ENCODE measurements at regions not wholly inside any gene's neighbourhood (a gene's known extent, or its start where the extent isn't known, plus 50 kb on each side); places are given as distances from the start of the nearest gene placed in this dataset.

- CTCF ChIA-PET: no interaction called here
These were observed 293.9 kb upstream of the AMIGO2 start for GRCh38 chr12:47373554-47374150.

DNA sequence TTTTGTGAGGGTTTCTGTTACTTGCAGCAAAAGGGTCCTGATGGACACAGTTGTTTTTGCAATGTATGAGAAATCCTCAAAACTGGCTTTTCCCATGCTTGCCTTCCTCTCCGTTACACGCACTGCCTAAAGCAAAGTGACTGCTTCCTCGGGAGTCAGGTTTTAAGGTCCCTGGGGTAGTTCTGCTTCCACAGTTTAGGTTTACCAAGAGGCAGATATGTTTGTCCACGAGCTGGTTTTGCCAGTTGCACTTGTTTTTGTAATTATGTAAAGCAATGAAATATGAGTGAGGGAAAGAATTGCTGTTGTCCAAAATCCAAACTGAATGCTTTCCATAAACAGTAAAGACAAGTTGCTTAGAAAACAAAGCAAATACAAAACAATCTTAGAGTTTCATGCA is 290.7 kb upstream of the AMIGO2 start:
- TF ChIP-seq EZH2 (IDR thresholded peaks at IDR 0.05; ENCODE audit: borderline replicate concordance, low read depth, low read length, poor library complexity, severe bottlenecking): no peak
- no peak for TF ChIP-seq CTCF (conservative IDR thresholded peaks at IDR 0.05; ENCODE audit: low read depth, low read length)
- Histone ChIP-seq H3K4me1 (ENCODE audit: insufficient read depth, low read length, poor library complexity, severe bottlenecking) (no peaks in the 10 kb centered on the region), H3K4me3 (ENCODE audit: low read depth, low read length, poor library complexity, severe bottlenecking) (no peak overlapping the region), H3K36me3 (ENCODE audit: insufficient read depth, low read length, poor library complexity, severe bottlenecking) (no peaks in the 10 kb centered on the region), H3K27me3 (replicated peaks; ENCODE audit: insufficient read depth, low read depth, low read length, poor library complexity) (no peaks in the 10 kb centered on the region), H3K27ac (ENCODE audit: low read depth, low read length, poor library complexity, severe bottlenecking) (no peak overlapping the region), H3K9me3 (ENCODE audit: low read depth, low read length, poor library complexity, severe bottlenecking) (no peaks in the 10 kb centered on the region)
- CTCF ChIA-PET: no interaction called here
- POLR2A ChIA-PET (ENCODE audit: low non-redundant PET): no interaction called here
- intact Hi-C loops (cut with micrococcal nuclease; ENCODE audit: unreplicated experiment): no loop called here
- DNase-seq (ENCODE audit: low spot score): no peak
- no TSS peak for BruUV-seq (replicated peaks)

More at GRCh38 chr12:47373554-47374150, 293.9 kb upstream of the AMIGO2 start:
- no TSS peak for BruUV-seq (replicated peaks)
- Histone ChIP-seq H3K9me3 (ENCODE audit: low read depth, low read length, poor library complexity, severe bottlenecking) (no peaks in the 10 kb centered on the region), H3K36me3 (ENCODE audit: insufficient read depth, low read length, poor library complexity, severe bottlenecking) (no peaks in the 10 kb centered on the region), H3K27me3 (replicated peaks; ENCODE audit: insufficient read depth, low read depth, low read length, poor library complexity) (no peaks in the 10 kb centered on the region), H3K27ac (ENCODE audit: low read depth, low read length, poor library complexity, severe bottlenecking) (no peak overlapping the region), H3K4me3 (ENCODE audit: low read depth, low read length, poor library complexity, severe bottlenecking) (no peak overlapping the region), H3K4me1 (ENCODE audit: insufficient read depth, low read length, poor library complexity, severe bottlenecking) (peaks cover 13% of the 10 kb centered on the region)
- POLR2A ChIA-PET (ENCODE audit: low non-redundant PET): no interaction called here
- TF ChIP-seq CTCF (conservative IDR thresholded peaks at IDR 0.05; ENCODE audit: low read depth, low read length) (no peak), EZH2 (IDR thresholded peaks at IDR 0.05; ENCODE audit: borderline replicate concordance, low read depth, low read length, poor library complexity, severe bottlenecking) (no peak)
- no peak for DNase-seq (ENCODE audit: low spot score)
- intact Hi-C loops (cut with micrococcal nuclease; ENCODE audit: unreplicated experiment): no loop called here

GRCh38 chr12:47369085-47369484 is 289.3 kb upstream of the AMIGO2 start:
- Histone ChIP-seq H3K27ac (ENCODE audit: low read depth, low read length, poor library complexity, severe bottlenecking) (no peak overlapping the region), H3K27me3 (replicated peaks; ENCODE audit: insufficient read depth, low read depth, low read length, poor library complexity) (no peaks in the 10 kb centered on the region), H3K36me3 (ENCODE audit: insufficient read depth, low read length, poor library complexity, severe bottlenecking) (no peaks in the 10 kb centered on the region), H3K4me1 (ENCODE audit: insufficient read depth, low read length, poor library complexity, severe bottlenecking) (peaks cover 10% of the 10 kb centered on the region), H3K9me3 (ENCODE audit: low read depth, low read length, poor library complexity, severe bottlenecking) (no peaks in the 10 kb centered on the region), H3K4me3 (ENCODE audit: low read depth, low read length, poor library complexity, severe bottlenecking) (no peak overlapping the region)
- no TSS peak for BruUV-seq (replicated peaks)
- POLR2A ChIA-PET (ENCODE audit: low non-redundant PET): interaction anchor here (0.6 kb wide), 1 partner anchor 997 kb away, joined by 4 read pairs; no protein-coding TSS in a partner anchor
- no peak for DNase-seq (ENCODE audit: low spot score)
- intact Hi-C loops (cut with micrococcal nuclease; ENCODE audit: unreplicated experiment): no loop called here
- CTCF ChIA-PET: interaction anchor here (0.7 kb wide), 1 partner anchor 176 kb away, joined by 3 read pairs; no protein-coding TSS in a partner anchor
- TF ChIP-seq CTCF (conservative IDR thresholded peaks at IDR 0.05; ENCODE audit: low read depth, low read length): no peak
- no peak for TF ChIP-seq EZH2 (IDR thresholded peaks at IDR 0.05; ENCODE audit: borderline replicate concordance, low read depth, low read length, poor library complexity, severe bottlenecking)
